Lower leg skin (tissue), 4 donors: ENCODE measurements at regions not wholly inside any gene's neighbourhood (a gene's known extent, or its start where the extent isn't known, plus 50 kb on each side); places are given as distances from the start of the nearest gene placed in this dataset.

Source experiments
- DNase-seq, 2 donors: peaks; one replicate each; pipeline ENCODE4 v3.0.0-alpha.2; 2019; ENCODE audit warnings: low spot score in 2 of 2
- H3K4me3 ChIP-seq: fragments of 200-600 bp; sonication (generic); 2 replicates; pipeline ENCODE4 v1.5.1; 2017; ENCODE audit warnings: mild to moderate bottlenecking, low read depth; ENCODE audit not compliant: poor library complexity, severe bottlenecking
- POLR2A ChIP-seq, 2 donors: fragments of 450-650 bp; IDR thresholded peaks; one replicate each; pipeline ENCODE4 v1.6.1; 2016 to 2017; ENCODE audit warnings: antibody characterized with exemption in 2 of 2, mild to moderate bottlenecking in 1 of 2, moderate library complexity in 1 of 2
- WGBS, 2 donors: methylation state at CpG; one replicate each; pipeline ENCODE4 v1.1.5; 2018; 5-methylcytosine and 5-hydroxymethylcytosine counted together
- intact Hi-C: fragments of 100-400 bp; cut with DNase I; formaldehyde crosslinking; loops from one replicate; pipeline ENCODE4 v1.15.0; 2023; ENCODE audit warnings: low total_unique reads
- TF ChIP-seq, protein P1 (sequence below), 3 donors: fragments of 450-650 bp; IDR thresholded peaks; one replicate each; pipeline ENCODE4 v1.5.1; 2016; ENCODE audit warnings: antibody characterized with exemption in 3 of 3, mild to moderate bottlenecking in 3 of 3, moderate library complexity in 2 of 3

DNA sequence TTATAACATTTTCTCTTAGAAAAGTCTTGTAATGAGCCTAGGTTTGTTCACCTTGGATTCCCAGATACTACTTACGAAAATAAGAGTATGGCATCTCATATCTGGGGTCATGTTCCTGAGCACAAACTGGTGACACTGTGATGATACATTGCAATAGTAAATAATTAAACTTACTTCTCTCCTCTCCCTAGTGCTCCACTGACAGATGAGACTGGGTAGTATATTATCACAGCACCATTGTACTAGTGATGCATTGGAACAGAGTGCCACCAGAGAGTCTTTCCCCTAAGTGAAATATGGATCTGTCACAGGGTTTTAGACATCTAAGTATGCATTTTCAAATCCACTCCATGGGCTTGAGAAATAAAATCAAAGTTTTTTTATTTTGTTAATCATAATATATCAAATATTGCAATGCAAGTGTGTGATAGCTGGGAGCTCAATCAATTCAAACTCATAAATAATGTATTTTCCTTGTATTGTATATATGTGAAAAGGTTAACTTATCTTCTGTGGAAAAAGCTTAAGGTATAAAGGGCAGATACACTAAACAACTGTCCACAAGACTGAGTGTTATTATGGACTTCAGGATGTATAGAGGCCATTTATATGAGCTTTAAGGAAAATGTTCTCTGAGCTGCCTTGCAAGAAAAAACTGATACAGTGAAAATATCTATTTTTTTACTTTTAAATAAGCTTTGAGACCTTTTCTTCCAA lies 275.5 kb downstream of the ZWINT start:
- intact Hi-C loops: no loop called here
- WGBS, 2 donors: 75 to 80% methylated on average over 1 of the region's 1 CpG
- no peak overlapping the region for H3K4me3 ChIP-seq
- DNase-seq: no peak
- TF ChIP-seq, protein P1, sequence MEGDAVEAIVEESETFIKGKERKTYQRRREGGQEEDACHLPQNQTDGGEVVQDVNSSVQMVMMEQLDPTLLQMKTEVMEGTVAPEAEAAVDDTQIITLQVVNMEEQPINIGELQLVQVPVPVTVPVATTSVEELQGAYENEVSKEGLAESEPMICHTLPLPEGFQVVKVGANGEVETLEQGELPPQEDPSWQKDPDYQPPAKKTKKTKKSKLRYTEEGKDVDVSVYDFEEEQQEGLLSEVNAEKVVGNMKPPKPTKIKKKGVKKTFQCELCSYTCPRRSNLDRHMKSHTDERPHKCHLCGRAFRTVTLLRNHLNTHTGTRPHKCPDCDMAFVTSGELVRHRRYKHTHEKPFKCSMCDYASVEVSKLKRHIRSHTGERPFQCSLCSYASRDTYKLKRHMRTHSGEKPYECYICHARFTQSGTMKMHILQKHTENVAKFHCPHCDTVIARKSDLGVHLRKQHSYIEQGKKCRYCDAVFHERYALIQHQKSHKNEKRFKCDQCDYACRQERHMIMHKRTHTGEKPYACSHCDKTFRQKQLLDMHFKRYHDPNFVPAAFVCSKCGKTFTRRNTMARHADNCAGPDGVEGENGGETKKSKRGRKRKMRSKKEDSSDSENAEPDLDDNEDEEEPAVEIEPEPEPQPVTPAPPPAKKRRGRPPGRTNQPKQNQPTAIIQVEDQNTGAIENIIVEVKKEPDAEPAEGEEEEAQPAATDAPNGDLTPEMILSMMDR (IDR thresholded peaks at IDR 0.05): no peak
- TF ChIP-seq POLR2A (IDR thresholded peaks at IDR 0.05): no peak

GRCh38 chr10:56082169-56082568 lies 278.9 kb downstream of the ZWINT start:
- 83 to 84% methylated on average over 3 of the region's 3 CpGs for WGBS, 2 donors
- no peak for DNase-seq
- intact Hi-C loops: no loop called here
- no peak for TF ChIP-seq POLR2A (IDR thresholded peaks at IDR 0.05)
- TF ChIP-seq, protein P1 (IDR thresholded peaks at IDR 0.05): no peak
- H3K4me3 ChIP-seq: no peak overlapping the region

GRCh38 chr10:56068473-56069263 lies 292.4 kb downstream of the ZWINT start:
- intact Hi-C loops: no loop called here
- H3K4me3 ChIP-seq: no peak overlapping the region
- 77 to 82% methylated on average over 11 to 12 of the region's 12 CpGs for WGBS, 2 donors
- peak in 1 of 2 donors; percentile 66 for DNase-seq
- TF ChIP-seq, protein P1 (IDR thresholded peaks at IDR 0.05): no peak
- TF ChIP-seq POLR2A (IDR thresholded peaks at IDR 0.05): no peak

- WGBS, 2 donors: 63 to 71% methylated on average over 2 of the region's 2 CpGs
- intact Hi-C loops: no loop called here
- TF ChIP-seq, protein P1 (IDR thresholded peaks at IDR 0.05): no peak
- TF ChIP-seq POLR2A (IDR thresholded peaks at IDR 0.05): no peak
- H3K4me3 ChIP-seq: no peak overlapping the region
- no peak for DNase-seq
Measured at GRCh38 chr10:56068040-56068439, 293.0 kb downstream of the ZWINT start.

- H3K4me3 ChIP-seq: no peak overlapping the region
- intact Hi-C loops: no loop called here
- 75 to 87% methylated on average over 1 of the region's 1 CpG for WGBS, 2 donors
- TF ChIP-seq, protein P1 (IDR thresholded peaks at IDR 0.05): no peak
- no peak for TF ChIP-seq POLR2A (IDR thresholded peaks at IDR 0.05)
- no peak for DNase-seq
Measured at GRCh38 chr10:56063642-56064041, 297.4 kb downstream of the ZWINT start.
